Stimulated activated CD8-positive, alpha-beta memory T cell treated with anti-CD3 and anti-CD28 coated beads, Interleukin-2, amount 100 ng/mL, for 48 hours (primary cell): ENCODE measurements at regions not wholly inside any gene's neighbourhood (a gene's known extent, or its start where the extent isn't known, plus 50 kb on each side); places are given as distances from the start of the nearest gene placed in this dataset.
"Not testable (repeated sequence)": the region's sequence is repeated elsewhere in the genome, so short reads cannot be mapped to it uniquely, and the experiment has no call there.

Experiments used
- DNase-seq, 2 donors: peaks; one replicate each; pipeline ENCODE4 v3.0.0-alpha.2; 2020; ENCODE audit warnings: low read depth in 2 of 2

- DNase-seq, result no peak
These were observed 84.8 kb upstream of the ZFP42 start for GRCh38 chr4:187910741-187911140.

GRCh38 chr4:187915406-187915805 is 80.2 kb upstream of the ZFP42 start:
- not testable (repeated sequence) for DNase-seq

GRCh38 chr4:187919966-187920365 is 75.6 kb upstream of the ZFP42 start:
- DNase-seq, result no peak

GRCh38 chr4:187921946-187922623 is 73.5 kb upstream of the ZFP42 start:
- DNase-seq, result no peak

- no peak for DNase-seq
These were observed 66.5 kb upstream of the ZFP42 start for GRCh38 chr4:187929024-187929423.

GRCh38 chr4:187934766-187935165 is 60.8 kb upstream of the ZFP42 start:
- DNase-seq, result no peak

GRCh38 chr4:187937557-187937956 is 58.0 kb upstream of the ZFP42 start:
- no peak for DNase-seq

- DNase-seq, result no peak
These were observed 55.3 kb upstream of the ZFP42 start for GRCh38 chr4:187940299-187940698.

GRCh38 chr4:187942968-187943367 is 52.6 kb upstream of the ZFP42 start:
- no peak for DNase-seq

- no peak for DNase-seq
These were observed 51.4 kb upstream of the ZFP42 start for GRCh38 chr4:187944179-187944578.
